Mesenchymal stem cell (in vitro differentiated cells and primary cell): ENCODE measurements at regions not wholly inside any gene's neighbourhood (a gene's known extent, or its start where the extent isn't known, plus 50 kb on each side); places are given as distances from the start of the nearest gene placed in this dataset.

Experiments
- DNase-seq: peaks from one replicate; pipeline ENCODE4 v3.0.0-alpha.2; 2013
- H2AFZ ChIP-seq: one replicate; pipeline ENCODE4 v1.6.1; 2013; ENCODE audit warnings: low read depth, mild to moderate bottlenecking, control low read depth, inconsistent platforms, low read length, moderate library complexity
- H2AK5ac ChIP-seq: 2 replicates; pipeline ENCODE4 v1.6.1; 2013; ENCODE audit warnings: low read length, moderate library complexity, mild to moderate bottlenecking, inconsistent platforms; ENCODE audit not compliant: severe bottlenecking
- H2BK120ac ChIP-seq: one replicate; pipeline ENCODE4 v1.6.1; 2013; ENCODE audit warnings: low read depth, mild to moderate bottlenecking, inconsistent platforms, low read length, moderate library complexity
- H2BK12ac ChIP-seq, 2 experiments: one replicate each; pipeline ENCODE4 v1.6.1; 2013; ENCODE audit warnings: inconsistent platforms in 2 of 2, low read length in 2 of 2, mild to moderate bottlenecking in 2 of 2, moderate library complexity in 2 of 2, control low read depth in 1 of 2
- H2BK15ac ChIP-seq: one replicate; pipeline ENCODE4 v1.6.1; 2013; ENCODE audit warnings: mild to moderate bottlenecking, low read depth, inconsistent platforms; ENCODE audit not compliant: poor library complexity, severe bottlenecking
- H2BK5ac ChIP-seq: 2 replicates; pipeline ENCODE4 v1.6.1; 2013; ENCODE audit warnings: low read depth, mild to moderate bottlenecking, low read length, control low read depth, inconsistent platforms; ENCODE audit not compliant: poor library complexity, severe bottlenecking
- H3K14ac ChIP-seq, 2 experiments: one replicate each; pipeline ENCODE4 v1.6.1; 2013; ENCODE audit warnings: inconsistent platforms in 2 of 2, low read length in 2 of 2, control low read depth in 1 of 2, mild to moderate bottlenecking in 1 of 2, moderate library complexity in 1 of 2
- H3K18ac ChIP-seq, 2 experiments: one replicate each; pipeline ENCODE4 v1.6.1; 2013; ENCODE audit warnings: inconsistent platforms in 2 of 2, low read length in 2 of 2, control low read depth in 1 of 2, low read depth in 1 of 2, mild to moderate bottlenecking in 1 of 2
- H3K23ac ChIP-seq, 2 experiments: one replicate each; pipeline ENCODE4 v1.6.1; 2013; ENCODE audit warnings: inconsistent platforms in 2 of 2, low read length in 2 of 2, mild to moderate bottlenecking in 2 of 2, moderate library complexity in 2 of 2, control low read depth in 1 of 2
- H3K27ac ChIP-seq: 2 replicates; pipeline ENCODE4 v1.5.1; 2013; ENCODE audit warnings: mild to moderate bottlenecking, moderate library complexity, low read length, control low read depth, inconsistent platforms; ENCODE audit not compliant: poor library complexity, severe bottlenecking
- H3K27me3 ChIP-seq, 2 experiments: 2 replicates each; pipeline versions ENCODE4 v1.6.1 to v1.7.0; 2013; ENCODE audit warnings: low read length in 2 of 2, mild to moderate bottlenecking in 2 of 2, moderate library complexity in 2 of 2, control low read depth in 1 of 2, inconsistent platforms in 1 of 2; ENCODE audit not compliant: control insufficient read depth in 1 of 2, insufficient read depth in 1 of 2
- H3K36me3 ChIP-seq, 2 experiments: 2 replicates each; pipeline versions ENCODE4 v1.6.1 to v1.7.0; 2013; ENCODE audit warnings: low read length in 2 of 2, control low read depth in 1 of 2, inconsistent platforms in 1 of 2, low read depth in 1 of 2, mild to moderate bottlenecking in 1 of 2; ENCODE audit not compliant: insufficient read depth in 2 of 2, control insufficient read depth in 1 of 2
- H3K4ac ChIP-seq, 2 experiments: one replicate each; pipeline ENCODE4 v1.6.1; 2013; ENCODE audit warnings: inconsistent platforms in 2 of 2, low read length in 2 of 2, mild to moderate bottlenecking in 2 of 2, moderate library complexity in 2 of 2, control low read depth in 1 of 2, low read depth in 1 of 2
- H3K4me1 ChIP-seq: 2 replicates; pipeline ENCODE4 v1.6.1; 2013; ENCODE audit warnings: low read depth, low read length, control low read depth; ENCODE audit not compliant: control insufficient read depth, insufficient read depth
- H3K4me2 ChIP-seq: 2 replicates; pipeline ENCODE4 v1.6.1; 2013; ENCODE audit warnings: low read length, mild to moderate bottlenecking, inconsistent platforms; ENCODE audit not compliant: poor library complexity, severe bottlenecking
- H3K4me3 ChIP-seq, 2 experiments: 2 replicates each; pipeline versions ENCODE4 v1.5.1 to v1.7.0; 2013; ENCODE audit warnings: low read length in 2 of 2, mild to moderate bottlenecking in 2 of 2, control low read depth in 1 of 2, low read depth in 1 of 2; ENCODE audit not compliant: insufficient read depth in 1 of 2
- H3K79me1 ChIP-seq: replicated peaks from 2 replicates; pipeline ENCODE4 v1.6.1; 2013; ENCODE audit warnings: mild to moderate bottlenecking, control low read depth, low read length, inconsistent platforms; ENCODE audit not compliant: poor library complexity, severe bottlenecking
- H3K9ac ChIP-seq: 2 replicates; pipeline ENCODE4 v1.7.0; 2013; ENCODE audit warnings: mild to moderate bottlenecking, low read length, moderate library complexity
- H3K9me3 ChIP-seq: 2 replicates; pipeline ENCODE4 v1.7.0; 2013; ENCODE audit warnings: mild to moderate bottlenecking, low read length; ENCODE audit not compliant: control insufficient read depth
- H4K8ac ChIP-seq: one replicate; pipeline ENCODE4 v1.6.1; 2013; ENCODE audit warnings: inconsistent platforms, mild to moderate bottlenecking, low read length, moderate library complexity
- H4K91ac ChIP-seq: one replicate; pipeline ENCODE4 v1.6.1; 2013; ENCODE audit warnings: mild to moderate bottlenecking, low read length, inconsistent platforms
- WGBS: methylation state at CpG from one replicate; pipeline ENCODE4 v1.1.7; 2013; ENCODE audit warnings: mixed read lengths; 5-methylcytosine and 5-hydroxymethylcytosine counted together

DNA sequence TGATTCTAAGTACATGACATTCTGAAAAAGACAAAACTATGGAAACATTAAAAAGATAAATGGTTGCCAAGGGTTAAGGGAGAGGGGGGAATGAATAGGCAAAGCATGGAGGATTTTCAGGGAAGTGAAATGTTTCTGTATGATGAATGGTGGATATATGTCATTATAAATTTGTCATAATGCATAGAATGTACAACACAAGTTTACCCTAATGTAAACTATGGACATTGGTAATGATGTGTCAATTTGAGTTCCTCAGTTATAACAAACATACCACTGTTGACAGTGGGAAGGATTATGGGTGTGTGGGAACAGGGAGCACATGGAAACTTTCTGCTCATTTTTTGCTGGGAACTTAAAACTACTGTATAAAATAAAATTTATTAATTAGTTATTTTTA, 427.1 kb upstream of the ESRRG start:
- no peak for DNase-seq
- Histone ChIP-seq H4K91ac (no peak overlapping the region), H3K27ac (no peak overlapping the region), H3K4me1 (no peaks in the 10 kb centered on the region), H2BK5ac (no peak overlapping the region), H3K18ac (no peak overlapping the region), H3K14ac (no peak overlapping the region), H3K4me3 (no peak overlapping the region), H2BK12ac (no peak overlapping the region), H3K27me3 (no peaks in the 10 kb centered on the region), H3K36me3 (no peaks in the 10 kb centered on the region), H3K4me2 (no peak overlapping the region), H3K9ac (no peak overlapping the region), H2AFZ (no peak overlapping the region), H2AK5ac (no peak overlapping the region), H3K9me3 (peaks cover 14% of the 10 kb centered on the region), H3K23ac (no peak overlapping the region), H3K79me1 (no peaks in the 10 kb centered on the region), H2BK15ac (no peak overlapping the region), H3K4ac (no peak overlapping the region), H2BK120ac (no peak overlapping the region), H4K8ac (no peak overlapping the region)

DNA sequence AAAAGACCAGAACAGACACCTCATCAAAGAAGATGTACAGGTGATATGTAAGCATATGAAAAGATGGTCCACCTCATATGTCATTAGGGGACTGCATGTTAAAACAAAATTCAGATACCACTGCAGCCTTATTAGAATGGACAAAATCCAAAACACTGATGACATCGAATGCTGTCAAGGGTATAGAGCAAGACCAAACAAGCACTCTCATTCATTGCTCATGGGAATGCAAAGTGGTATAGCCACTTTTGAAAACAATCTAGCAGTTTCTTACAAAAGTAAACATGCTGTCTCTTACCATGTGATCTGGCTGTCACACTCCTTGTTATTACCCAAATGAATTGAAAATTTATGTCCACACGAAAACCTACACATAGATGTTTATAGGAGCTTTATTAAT, 426.6 kb upstream of the ESRRG start:
- Histone ChIP-seq H3K9ac (no peak overlapping the region), H3K27me3 (no peaks in the 10 kb centered on the region), H2BK5ac (no peak overlapping the region), H3K27ac (no peak overlapping the region), H3K79me1 (no peaks in the 10 kb centered on the region), H2AK5ac (no peak overlapping the region), H4K8ac (no peak overlapping the region), H2BK120ac (no peak overlapping the region), H2AFZ (no peak overlapping the region), H2BK15ac (no peak overlapping the region), H3K4ac (no peak overlapping the region), H4K91ac (no peak overlapping the region), H3K23ac (no peak overlapping the region), H3K4me1 (no peaks in the 10 kb centered on the region), H3K4me3 (no peak overlapping the region), H3K18ac (no peak overlapping the region), H2BK12ac (no peak overlapping the region), H3K36me3 (no peaks in the 10 kb centered on the region), H3K9me3 (peaks cover 14% of the 10 kb centered on the region), H3K4me2 (no peak overlapping the region), H3K14ac (no peak overlapping the region)
- DNase-seq = no peak
- WGBS = 71% methylated on average over 2 of the region's 2 CpGs

- no peaks in the 10 kb centered on the region for H3K36me3 ChIP-seq
- H3K14ac ChIP-seq = no peak overlapping the region
- no peak overlapping the region for H4K91ac ChIP-seq
- no peak overlapping the region for H3K9ac ChIP-seq
- H2BK12ac ChIP-seq = no peak overlapping the region
- no peak overlapping the region for H4K8ac ChIP-seq
- DNase-seq = no peak
- no peak overlapping the region for H3K4me3 ChIP-seq
- no peak overlapping the region for H2BK15ac ChIP-seq
- no peak overlapping the region for H3K4me2 ChIP-seq
- no peak overlapping the region for H3K27ac ChIP-seq
- H2AFZ ChIP-seq = no peak overlapping the region
- no peak overlapping the region for H3K23ac ChIP-seq
- peaks cover 16% of the 10 kb centered on the region for H3K4me1 ChIP-seq
- no peaks in the 10 kb centered on the region for H3K9me3 ChIP-seq
- no peaks in the 10 kb centered on the region for H3K79me1 ChIP-seq
- H3K4ac ChIP-seq = no peak overlapping the region
- H2AK5ac ChIP-seq = no peak overlapping the region
- 82% methylated on average over 1 of the region's 2 CpGs for WGBS
- H3K18ac ChIP-seq = no peak overlapping the region
- H2BK5ac ChIP-seq = no peak overlapping the region
- H2BK120ac ChIP-seq = no peak overlapping the region
- H3K27me3 ChIP-seq = peaks cover 45 to 53% of the 10 kb centered on the region in 2 experiments
These were observed 418.5 kb upstream of the ESRRG start for GRCh38 chr1:217141711-217142110.

DNA sequence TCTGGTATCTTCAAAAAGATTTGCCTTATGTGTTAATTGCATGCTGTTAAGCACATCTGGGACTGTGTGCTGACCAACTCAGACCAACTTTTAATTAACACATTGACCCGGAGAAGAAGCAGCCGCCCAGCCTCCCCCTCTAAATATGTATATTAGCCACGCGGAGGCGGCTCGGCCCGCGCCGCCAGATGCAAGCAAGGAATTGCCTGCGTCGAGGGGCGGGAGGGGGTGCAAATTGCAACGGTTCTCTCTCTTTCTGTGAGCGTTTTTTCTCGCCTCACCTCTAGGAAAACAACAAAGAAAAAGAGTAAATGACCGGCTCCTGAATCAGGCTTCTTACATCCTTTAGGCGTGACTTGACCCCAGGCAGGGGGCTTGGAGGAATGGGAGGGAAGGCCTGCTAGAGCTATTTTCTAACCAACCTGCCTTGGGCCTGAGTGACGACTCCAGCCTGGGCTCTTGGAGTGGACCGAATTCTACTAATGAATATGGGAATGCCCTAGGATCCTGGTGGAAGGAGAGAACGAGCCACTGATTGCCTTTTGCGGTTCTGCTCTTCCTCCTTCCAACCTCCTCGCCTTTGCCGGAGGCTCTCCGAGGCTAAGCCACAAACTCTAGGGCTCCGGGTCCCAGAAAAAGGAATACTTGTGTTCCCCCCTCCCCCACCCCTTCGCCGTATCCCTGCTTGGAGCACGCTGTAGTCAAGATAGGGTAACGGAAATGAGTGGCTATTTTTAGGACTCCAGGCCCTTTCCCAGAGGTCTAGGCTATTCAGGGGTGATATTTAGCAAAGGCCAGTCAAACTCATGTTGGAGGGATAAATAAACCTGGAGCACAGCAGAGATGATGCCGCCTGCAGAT, 417.0 kb upstream of the ESRRG start:
- H3K4me1 ChIP-seq = peaks cover 27% of the 10 kb centered on the region
- WGBS = 7% methylated on average over 23 of the region's 30 CpGs
- H3K18ac ChIP-seq = no peak overlapping the region
- H3K27ac ChIP-seq = no peak overlapping the region
- H3K27me3 ChIP-seq = peaks cover 57 to 67% of the 10 kb centered on the region in 2 experiments
- no peak overlapping the region for H2BK12ac ChIP-seq
- H2AFZ ChIP-seq = no peak overlapping the region
- H3K79me1 ChIP-seq = no peaks in the 10 kb centered on the region
- H3K4me2 ChIP-seq = no peak overlapping the region
- no peaks in the 10 kb centered on the region for H3K9me3 ChIP-seq
- H2AK5ac ChIP-seq = no peak overlapping the region
- no peak overlapping the region for H3K14ac ChIP-seq
- H2BK5ac ChIP-seq = no peak overlapping the region
- DNase-seq = no peak
- H3K23ac ChIP-seq = no peak overlapping the region
- no peak overlapping the region for H3K9ac ChIP-seq
- H4K8ac ChIP-seq = no peak overlapping the region
- H3K36me3 ChIP-seq = no peaks in the 10 kb centered on the region
- H4K91ac ChIP-seq = no peak overlapping the region
- no peak overlapping the region for H3K4ac ChIP-seq
- H3K4me3 ChIP-seq = no peak overlapping the region
- no peak overlapping the region for H2BK15ac ChIP-seq
- H2BK120ac ChIP-seq = no peak overlapping the region
